ENCODE measurements at regions not wholly inside any gene's neighbourhood (a gene's known extent, or its start where the extent isn't known, plus 50 kb on each side); places are given as distances from the start of the nearest gene placed in this dataset.

GRCh38 chrX:94908648-94909047 is 1234.6 kb downstream of the FAM133A start:
- TF ChIP-seq CTCF (IDR thresholded peaks at IDR 0.05 in 4 of 5, conservative IDR thresholded peaks at IDR 0.05 in 1 of 5) (no peak), POLR2A (IDR thresholded peaks at IDR 0.05) (no peak)
